ENCODE measurements at regions not wholly inside any gene's neighbourhood (a gene's known extent, or its start where the extent isn't known, plus 50 kb on each side); places are given as distances from the start of the nearest gene placed in this dataset.
A peak's percentile ranks its signal among the peaks of the same experiment; 100 is the strongest.

DNA sequence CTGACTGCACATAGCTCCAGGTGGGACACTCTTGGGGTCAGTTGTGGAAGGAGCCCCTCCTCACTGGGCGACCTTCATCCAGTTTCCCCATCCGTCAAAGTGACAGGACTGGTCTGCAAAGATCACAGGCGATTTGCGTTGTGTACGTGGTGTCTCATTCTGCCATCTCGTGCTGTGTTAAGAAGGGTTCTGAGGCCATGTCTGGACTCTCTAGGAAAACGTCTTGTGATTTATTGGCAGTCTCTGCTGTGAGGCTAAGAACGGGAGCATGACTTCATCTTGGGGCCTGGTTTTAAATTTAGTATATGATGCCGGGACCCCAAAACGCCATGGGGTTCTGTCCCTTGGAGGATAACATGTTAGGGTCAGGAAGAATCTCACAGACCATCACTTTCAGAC is 65.2 kb upstream of the CIBAR2 start:
- WGBS, 10 experiments: 65 to 76% (median 73%) methylated on average over 2 to 9 of the region's 10 CpGs; no CpG with 5 or more reads in 7 of the 10 experiments
- Histone ChIP-seq H3K4me3 (no peak overlapping the region), H3K27ac (no peak overlapping the region), H3K4me1 (replicated peaks in 1 of 2) (peaks cover 52 to 64% of the 10 kb centered on the region in 2 donors)
- in situ Hi-C loops (cut with MboI; ENCODE audit: low pct_unique_long_range_greater_than_20kb in 2 of 9, low sequenced_read_pairs in 9 of 9, unreplicated experiment in 9 of 9): no loop called here
- ATAC-seq (replicated peaks in 6 of 8): no peak

DNA sequence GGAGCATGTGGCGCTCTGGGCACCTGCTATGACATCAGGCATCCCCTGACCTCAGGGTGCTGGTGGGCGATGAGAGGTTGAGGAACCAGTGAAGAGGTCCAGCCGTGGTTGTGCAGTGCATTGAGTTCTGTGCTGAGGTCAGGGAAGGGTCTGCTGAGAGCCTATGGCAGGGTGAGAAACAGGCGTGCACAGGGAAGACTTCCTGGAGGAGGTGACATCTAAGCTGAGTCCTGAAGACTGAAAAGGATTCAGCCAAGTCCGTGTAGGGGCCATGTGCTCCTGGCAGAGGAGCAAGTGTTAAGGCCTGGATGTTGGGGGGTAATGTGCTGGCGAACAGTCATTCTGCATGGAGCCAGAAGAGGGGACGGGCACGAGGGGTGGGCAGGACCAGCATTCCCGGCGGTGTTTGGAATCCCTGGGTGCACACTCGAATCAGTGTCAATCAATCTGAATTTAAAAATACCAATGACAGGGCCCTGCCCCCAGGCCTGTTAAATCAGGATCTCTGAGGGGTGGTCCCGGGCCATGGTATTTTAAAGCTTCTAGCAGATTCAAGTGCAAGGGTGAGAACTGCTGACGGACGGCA is 65.8 kb upstream of the CIBAR2 start:
- H3K4me1 ChIP-seq (replicated peaks in 1 of 2): peaks cover 47 to 58% of the 10 kb centered on the region in 2 donors
- ATAC-seq (replicated peaks in 6 of 8): no peak
- no peak overlapping the region for H3K4me3 ChIP-seq
- H3K27ac ChIP-seq: no peak overlapping the region
- in situ Hi-C loops (cut with MboI; ENCODE audit: low pct_unique_long_range_greater_than_20kb in 2 of 9, low sequenced_read_pairs in 9 of 9, unreplicated experiment in 9 of 9): no loop called here
- 83 to 100% (median 89%) methylated on average over 2 to 9 of the region's 14 CpGs; no CpG with 5 or more reads in 4 of the 10 experiments for WGBS, 10 experiments

DNA sequence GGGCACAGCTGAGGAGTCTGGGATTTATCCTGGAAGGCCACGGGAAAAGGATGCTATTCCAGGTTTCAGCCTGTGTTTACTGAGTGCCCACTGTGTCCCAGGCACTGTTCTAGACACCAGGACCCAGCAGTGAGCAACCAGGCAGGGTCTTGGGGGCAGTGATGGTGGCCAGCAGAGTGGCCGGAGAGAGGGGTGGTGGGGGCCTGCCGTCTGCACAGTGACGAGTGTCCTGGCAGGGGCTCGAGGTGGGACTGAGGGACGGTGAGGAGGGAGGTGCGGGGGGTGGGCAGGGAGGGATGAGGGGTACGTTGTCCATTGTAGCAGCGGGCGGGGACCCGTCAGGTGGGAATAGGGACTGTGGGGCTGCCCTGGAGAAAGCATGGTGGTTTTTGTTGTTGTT is 66.3 kb upstream of the CIBAR2 start:
- Histone ChIP-seq H3K4me3 (no peak overlapping the region), H3K4me1 (replicated peaks in 1 of 2) (peaks cover 42 to 53% of the 10 kb centered on the region in 2 donors), H3K27ac (no peak overlapping the region)
- in situ Hi-C loops (cut with MboI; ENCODE audit: low pct_unique_long_range_greater_than_20kb in 2 of 9, low sequenced_read_pairs in 9 of 9, unreplicated experiment in 9 of 9): no loop called here
- 100% methylated on average over 1 of the region's 11 CpGs; no CpG with 5 or more reads in 7 of the 10 experiments for WGBS, 10 experiments
- no peak for ATAC-seq (replicated peaks in 6 of 8)

DNA sequence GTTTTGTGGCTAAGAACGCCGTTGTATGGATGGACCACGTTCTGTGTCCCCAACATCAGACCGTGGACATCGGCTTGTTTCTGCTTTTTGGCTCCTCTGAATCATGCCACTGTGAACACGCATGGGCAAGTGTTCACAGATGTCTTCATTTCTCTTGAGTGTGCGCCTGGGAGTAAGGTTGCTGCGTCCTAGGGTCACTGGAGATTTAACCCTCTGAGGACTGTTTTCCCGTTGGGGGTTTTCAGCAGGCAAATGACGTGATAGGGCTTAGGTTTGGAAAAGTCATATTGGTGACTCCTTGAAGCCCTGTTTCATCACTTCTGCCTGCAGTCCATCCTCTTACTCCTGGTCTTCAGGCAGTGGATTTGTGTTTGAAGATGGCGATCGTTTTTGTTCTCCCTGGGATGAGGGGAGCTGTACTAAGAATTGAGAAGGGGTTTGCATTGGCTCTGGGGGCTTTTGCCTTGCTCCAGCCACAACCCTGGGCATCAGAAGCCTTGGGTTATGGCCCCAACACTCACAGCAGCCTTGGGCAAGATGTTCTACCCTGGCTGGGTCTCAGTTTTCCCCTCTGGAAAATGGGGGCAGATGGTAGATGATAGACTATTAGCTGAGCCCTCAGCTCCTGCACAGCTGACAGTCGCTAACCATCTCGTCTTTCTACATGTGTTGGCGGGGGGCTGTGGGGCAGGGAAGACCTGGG is 67.2 kb upstream of the CIBAR2 start:
- 15 to 100% (median 86%) methylated on average over 1 to 12 of the region's 15 CpGs; no CpG with 5 or more reads in 3 of the 10 experiments for WGBS, 10 experiments

DNA sequence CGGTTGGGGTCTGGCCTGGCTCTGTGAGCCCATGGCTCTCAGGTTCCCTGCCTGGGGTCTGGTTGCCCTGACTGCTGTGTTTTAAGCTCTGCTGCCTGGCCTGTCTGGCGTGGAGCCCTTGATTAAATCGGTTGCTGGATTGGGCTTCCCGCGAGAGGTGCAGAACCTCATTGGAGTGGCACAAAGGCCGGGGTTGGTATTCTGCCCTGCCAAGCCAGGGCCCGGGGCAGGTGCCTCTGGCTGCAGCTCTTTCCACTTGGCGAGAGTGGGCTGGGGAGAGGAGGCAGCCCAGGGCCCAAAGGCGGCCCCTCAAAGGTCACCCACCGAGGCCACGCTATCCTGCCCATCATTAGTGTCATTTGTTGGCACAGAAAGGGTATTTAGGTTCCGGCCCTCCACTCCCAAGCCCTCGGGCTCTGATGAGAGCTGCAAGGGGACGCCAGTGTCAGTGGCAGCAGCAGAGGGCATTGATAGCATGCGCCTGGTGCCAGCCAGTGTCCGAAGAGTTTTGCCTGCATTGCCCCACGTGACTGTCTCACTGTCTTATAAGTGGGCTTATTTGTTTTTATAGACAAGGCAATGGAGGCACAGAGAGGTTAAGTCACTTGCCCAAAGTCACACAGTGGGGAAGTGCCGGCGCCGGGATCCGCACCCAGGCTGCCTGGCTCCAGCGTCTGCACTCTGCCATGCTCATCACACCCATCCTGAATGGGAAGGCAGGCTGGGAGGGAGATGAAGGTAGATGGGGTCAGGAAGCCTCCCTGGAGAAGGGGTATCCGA is 68.0 kb upstream of the CIBAR2 start:
- no peak overlapping the region for H3K27ac ChIP-seq
- H3K4me1 ChIP-seq (replicated peaks in 1 of 2): peaks cover 26 to 36% of the 10 kb centered on the region in 2 donors
- 80 to 100% (median 94%) methylated on average over 1 to 9 of the region's 23 CpGs; no CpG with 5 or more reads in 4 of the 10 experiments for WGBS, 10 experiments
- ATAC-seq (replicated peaks in 6 of 8): no peak
- in situ Hi-C loops (cut with MboI; ENCODE audit: low pct_unique_long_range_greater_than_20kb in 2 of 9, low sequenced_read_pairs in 9 of 9, unreplicated experiment in 9 of 9): no loop called here
- no peak overlapping the region for H3K4me3 ChIP-seq

More for the DNA sequence above, 67.2 kb upstream of the CIBAR2 start:
- in situ Hi-C loops (cut with MboI; ENCODE audit: low pct_unique_long_range_greater_than_20kb in 2 of 9, low sequenced_read_pairs in 9 of 9, unreplicated experiment in 9 of 9): no loop called here
- H3K4me1 ChIP-seq (replicated peaks in 1 of 2): peaks cover 33 to 44% of the 10 kb centered on the region in 2 donors
- no peak overlapping the region for H3K4me3 ChIP-seq
- H3K27ac ChIP-seq: no peak overlapping the region
- ATAC-seq (replicated peaks in 6 of 8): no peak

DNA sequence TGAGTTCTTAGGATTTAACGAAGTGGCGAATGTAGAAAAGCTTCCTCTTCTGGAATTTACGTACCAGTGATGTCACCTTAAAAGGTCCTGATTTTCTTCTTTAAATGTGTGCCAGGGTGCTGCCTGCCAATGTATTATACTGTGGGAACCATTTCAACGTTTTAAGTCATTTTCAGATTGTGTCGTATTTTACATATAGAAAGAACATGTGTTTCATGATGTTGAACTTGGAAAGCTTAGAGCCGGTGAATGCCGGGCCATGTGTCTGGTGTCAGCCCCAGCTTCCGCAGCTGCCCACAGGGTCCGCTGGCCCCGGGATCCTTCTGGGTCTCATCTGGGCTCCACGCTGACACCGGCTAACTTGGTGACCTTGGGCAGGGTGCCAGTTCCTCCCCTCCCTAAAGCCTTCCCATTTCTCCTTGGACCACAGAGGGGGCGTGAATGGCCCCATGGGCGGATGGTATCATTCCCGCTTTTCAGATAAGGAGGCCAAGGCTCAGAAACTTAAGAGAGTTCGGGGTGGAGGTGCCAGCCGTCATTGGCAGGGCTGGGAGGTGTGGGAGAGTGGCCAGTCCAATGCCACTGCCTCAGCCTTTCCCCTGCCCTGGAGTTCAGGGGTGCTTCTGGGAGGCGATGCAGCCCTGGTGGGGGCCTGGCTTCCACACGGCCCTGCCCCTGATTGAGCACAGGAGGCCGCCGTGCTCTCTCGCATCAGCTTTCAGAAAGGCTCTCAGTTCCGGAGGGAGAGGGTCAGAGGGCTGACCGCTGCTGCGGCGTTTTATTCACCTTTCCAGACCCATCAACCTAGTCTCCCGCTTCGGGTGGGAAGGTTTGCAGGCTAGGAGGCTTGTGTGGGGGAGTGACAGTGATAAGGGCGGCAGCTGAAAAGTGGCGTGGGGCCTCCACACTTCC is 68.8 kb upstream of the CIBAR2 start:
- H3K4me3 ChIP-seq: no peak overlapping the region
- WGBS, 10 experiments: 20 to 95% (median 79%) methylated on average over 1 to 20 of the region's 30 CpGs; no CpG with 5 or more reads in 3 of the 10 experiments
- in situ Hi-C loops (cut with MboI; ENCODE audit: low pct_unique_long_range_greater_than_20kb in 2 of 9, low sequenced_read_pairs in 9 of 9, unreplicated experiment in 9 of 9): no loop called here
- H3K27ac ChIP-seq: peak overlapping the region; percentile 26 to 52
- ATAC-seq (replicated peaks in 6 of 8): peak in 5 of 8 experiments; percentile 13 to 47 (median 31)
- peaks cover 21 to 29% of the 10 kb centered on the region in 2 donors for H3K4me1 ChIP-seq (replicated peaks in 1 of 2)

DNA sequence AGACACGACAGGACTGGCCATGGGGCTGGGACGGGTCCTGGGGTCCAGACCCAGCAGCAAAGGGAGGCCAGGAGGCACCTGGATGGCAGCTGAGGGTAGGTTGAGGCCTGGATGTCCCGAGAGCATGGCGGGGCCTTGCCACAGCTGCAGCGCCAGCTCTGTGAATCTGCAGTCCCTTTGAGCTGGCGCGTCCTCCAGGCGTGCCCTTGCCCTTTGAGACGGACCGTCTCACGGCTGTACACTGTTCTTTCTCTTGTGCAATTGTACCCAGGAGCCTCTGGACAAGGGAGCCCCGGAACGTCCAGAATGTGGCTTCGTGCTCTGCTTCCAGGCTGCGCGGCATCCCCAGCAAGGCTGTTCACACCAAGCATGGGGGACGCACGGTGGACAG is 69.5 kb upstream of the CIBAR2 start:
- ATAC-seq (replicated peaks in 6 of 8): peak in 4 of 8 experiments; percentile 9 to 19 (median 14)
- in situ Hi-C loops (cut with MboI; ENCODE audit: low pct_unique_long_range_greater_than_20kb in 2 of 9, low sequenced_read_pairs in 9 of 9, unreplicated experiment in 9 of 9): no loop called here
- Histone ChIP-seq H3K4me1 (replicated peaks in 1 of 2) (peaks cover 14 to 24% of the 10 kb centered on the region in 2 donors), H3K4me3 (no peak overlapping the region), H3K27ac (peak overlapping the region; percentile 26 to 52)
- WGBS, 10 experiments: 93% methylated on average over 3 of the region's 18 CpGs; no CpG with 5 or more reads in 9 of the 10 experiments

DNA sequence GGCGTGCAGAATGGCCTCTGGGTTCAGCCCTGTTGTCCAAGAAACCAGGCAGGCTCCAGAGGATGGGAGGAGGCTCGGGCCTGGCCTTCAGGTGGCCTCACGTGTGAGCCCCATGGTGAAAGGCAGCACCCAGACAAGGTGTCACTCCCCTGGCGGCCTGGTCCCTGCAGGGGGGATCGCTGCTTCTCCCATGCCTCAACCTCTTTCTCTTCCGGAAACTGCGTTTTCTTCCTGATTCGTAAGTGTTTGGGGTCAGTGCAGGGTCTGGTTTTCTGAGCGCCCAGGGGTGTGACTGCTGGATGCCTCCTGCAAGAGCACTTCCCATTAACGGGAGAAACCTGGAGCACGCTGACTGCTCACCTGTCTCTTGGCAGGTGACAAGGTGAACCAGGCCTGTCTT is 70.0 kb upstream of the CIBAR2 start:
- in situ Hi-C loops (cut with MboI; ENCODE audit: low pct_unique_long_range_greater_than_20kb in 2 of 9, low sequenced_read_pairs in 9 of 9, unreplicated experiment in 9 of 9): no loop called here
- no peak overlapping the region for H3K27ac ChIP-seq

DNA sequence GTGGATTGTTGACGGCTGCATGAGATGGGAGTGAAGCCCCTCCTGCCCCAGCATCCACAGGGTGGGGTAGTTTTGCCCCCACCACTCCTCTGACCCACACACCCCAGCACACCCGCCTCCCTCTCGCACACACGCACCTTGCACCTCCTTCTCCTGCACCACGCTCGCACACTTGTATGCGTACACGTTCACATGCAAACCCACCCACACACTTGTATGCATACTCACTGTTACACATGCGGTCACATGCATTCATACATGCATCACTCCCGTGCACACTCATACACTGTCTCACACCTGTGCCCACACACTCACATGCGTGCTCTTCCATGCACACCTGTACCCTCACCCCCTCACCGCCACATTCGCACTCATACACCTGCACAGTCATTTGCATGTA is 70.5 kb upstream of the CIBAR2 start:
- WGBS, 10 experiments: 77 to 100% (median 96%) methylated on average over 3 to 9 of the region's 13 CpGs; no CpG with 5 or more reads in 6 of the 10 experiments
- H3K4me1 ChIP-seq (replicated peaks in 1 of 2): peaks cover 11 to 25% of the 10 kb centered on the region in 2 donors
- no peak for ATAC-seq (replicated peaks in 6 of 8)
- H3K27ac ChIP-seq: no peak overlapping the region
- no peak overlapping the region for H3K4me3 ChIP-seq
- in situ Hi-C loops (cut with MboI; ENCODE audit: low pct_unique_long_range_greater_than_20kb in 2 of 9, low sequenced_read_pairs in 9 of 9, unreplicated experiment in 9 of 9): no loop called here

More for the DNA sequence above, 70.0 kb upstream of the CIBAR2 start:
- no peak for ATAC-seq (replicated peaks in 6 of 8)
- Histone ChIP-seq H3K4me3 (no peak overlapping the region), H3K4me1 (replicated peaks in 1 of 2) (peaks cover 11 to 25% of the 10 kb centered on the region in 2 donors)
- 87 to 100% (median 90%) methylated on average over 1 to 6 of the region's 11 CpGs; no CpG with 5 or more reads in 5 of the 10 experiments for WGBS, 10 experiments

DNA sequence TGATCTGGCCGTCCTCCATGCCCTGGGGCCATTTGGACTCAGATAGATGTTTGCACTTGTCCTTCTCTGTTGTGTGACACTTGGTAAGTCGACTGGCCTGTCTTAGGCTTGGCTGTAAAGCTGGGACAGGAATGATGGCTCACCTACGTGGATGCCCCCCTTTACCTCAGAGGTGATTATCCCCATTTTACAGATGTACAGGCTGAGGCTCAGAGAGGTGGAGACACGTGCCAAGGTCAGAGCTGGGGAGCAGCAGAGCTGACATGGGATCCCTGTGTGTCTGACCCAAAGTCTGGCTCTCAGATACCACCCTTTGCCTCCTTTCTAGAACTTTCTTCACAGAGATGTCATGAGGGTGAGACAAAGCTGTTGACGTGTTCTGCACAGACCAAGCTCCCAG is 71.3 kb upstream of the CIBAR2 start:
- Histone ChIP-seq H3K27ac (no peak overlapping the region), H3K4me1 (replicated peaks in 1 of 2) (peaks cover 11 to 25% of the 10 kb centered on the region in 2 donors), H3K4me3 (no peak overlapping the region)
- WGBS, 10 experiments: 86 to 100% (median 100%) methylated on average over 1 to 4 of the region's 5 CpGs; no CpG with 5 or more reads in 2 of the 10 experiments
- no peak for ATAC-seq (replicated peaks in 6 of 8)
- in situ Hi-C loops (cut with MboI; ENCODE audit: low pct_unique_long_range_greater_than_20kb in 2 of 9, low sequenced_read_pairs in 9 of 9, unreplicated experiment in 9 of 9): no loop called here

DNA sequence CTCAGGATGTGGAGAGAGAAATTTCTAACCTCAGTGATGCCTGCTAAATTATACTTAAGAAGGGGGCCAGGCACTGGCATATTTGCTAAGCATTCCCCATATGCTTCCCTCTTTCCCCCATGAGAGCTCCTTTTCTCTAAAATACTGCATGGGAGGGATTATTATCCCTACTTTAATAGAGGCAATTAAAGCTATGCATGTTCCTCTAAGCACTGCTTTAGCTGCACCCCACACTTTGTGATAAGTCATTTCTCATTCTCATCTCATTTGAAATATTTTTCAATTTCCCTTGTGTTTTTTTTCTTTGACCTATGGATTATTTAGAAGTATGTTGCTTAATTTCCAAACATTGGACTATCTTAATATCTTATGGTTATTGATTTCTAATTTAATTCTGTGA is 72.1 kb upstream of the CIBAR2 start:
- ATAC-seq (replicated peaks in 6 of 8): no peak
- Histone ChIP-seq H3K4me1 (replicated peaks in 1 of 2) (peaks cover 14 to 29% of the 10 kb centered on the region in 2 donors), H3K27ac (no peak overlapping the region), H3K4me3 (no peak overlapping the region)
- in situ Hi-C loops (cut with MboI; ENCODE audit: low pct_unique_long_range_greater_than_20kb in 2 of 9, low sequenced_read_pairs in 9 of 9, unreplicated experiment in 9 of 9): no loop called here

DNA sequence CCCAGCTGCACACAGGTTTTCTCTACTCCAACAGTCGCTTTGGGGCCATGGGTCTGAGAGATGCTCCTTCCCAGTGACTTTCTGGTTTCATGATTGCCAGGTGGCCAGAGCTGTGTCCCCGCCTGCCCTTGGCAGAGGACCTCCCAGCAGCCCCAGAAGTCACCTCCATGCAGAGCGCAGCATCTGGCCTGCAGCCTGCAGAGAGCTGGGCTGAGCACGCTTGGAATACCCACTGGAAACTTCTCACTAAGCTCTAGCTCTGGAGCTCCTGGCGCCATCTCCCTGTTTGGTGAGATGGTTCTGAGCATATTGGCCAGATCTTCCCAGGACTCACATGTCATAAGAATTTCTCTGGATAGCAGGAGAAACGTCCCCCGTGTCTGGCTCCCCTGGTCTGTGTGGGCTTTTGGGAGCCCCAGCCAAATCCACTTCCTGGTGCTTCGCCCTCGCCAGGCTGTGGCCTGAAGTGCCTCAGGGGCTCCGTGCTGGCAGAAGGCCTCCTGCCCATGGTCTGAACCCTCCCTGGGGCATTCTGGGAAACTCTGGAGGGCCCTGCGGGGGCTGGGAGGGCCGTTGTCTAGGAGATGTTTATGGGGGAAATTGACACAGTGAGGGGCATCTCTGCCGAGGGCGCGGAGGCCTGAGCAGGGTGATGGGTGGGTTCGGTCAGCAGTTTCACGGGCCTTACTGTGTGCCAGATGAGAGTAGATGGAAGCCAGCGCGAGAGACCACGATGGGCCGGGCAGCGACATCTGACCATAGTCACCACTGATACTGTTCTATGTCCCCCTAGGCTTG is 73.2 kb upstream of the CIBAR2 start:
- 71 to 94% (median 80%) methylated on average over 1 to 6 of the region's 22 CpGs; no CpG with 5 or more reads in 4 of the 10 experiments for WGBS, 10 experiments
- in situ Hi-C loops (cut with MboI; ENCODE audit: low pct_unique_long_range_greater_than_20kb in 2 of 9, low sequenced_read_pairs in 9 of 9, unreplicated experiment in 9 of 9): no loop called here
- no peak overlapping the region for H3K27ac ChIP-seq
- ATAC-seq (replicated peaks in 6 of 8): no peak
- H3K4me1 ChIP-seq (replicated peaks in 1 of 2): peaks cover 14 to 29% of the 10 kb centered on the region in 2 donors
- H3K4me3 ChIP-seq: no peak overlapping the region

Measured in motor neuron (in vitro differentiated cells).